Small intestine (tissue), 7 donors: ENCODE measurements at regions not wholly inside any gene's neighbourhood (a gene's known extent, or its start where the extent isn't known, plus 50 kb on each side); places are given as distances from the start of the nearest gene placed in this dataset.
A peak's percentile ranks its signal among the peaks of the same experiment; 100 is the strongest.

Experiments used
- DNase-seq, 2 donors: peaks; one replicate each; pipeline versions ENCODE4 v3.0.0 to v3.0.0-alpha.2; 2013
- FAIRE-seq: peaks from 2 replicates; lab custom pipeline; 2012; peaks lifted over from hg19 to GRCh38; lab: Jason Lieb, UNC
- H3K27ac ChIP-seq, 3 donors: one replicate each; pipeline ENCODE4 v1.5.1; 2013; ENCODE audit warnings: low read length in 2 of 3, mild to moderate bottlenecking in 2 of 3, control low read depth in 1 of 3, inconsistent platforms in 1 of 3, low read depth in 1 of 3, moderate library complexity in 1 of 3
- H3K27me3 ChIP-seq, 3 donors: one replicate each; pipeline ENCODE4 v1.6.1; 2013; ENCODE audit warnings: low read length in 3 of 3, inconsistent platforms in 1 of 3; ENCODE audit not compliant: control insufficient read depth in 3 of 3, insufficient read depth in 3 of 3
- H3K36me3 ChIP-seq, 3 donors: one replicate each; pipeline ENCODE4 v1.6.1; 2013; ENCODE audit warnings: low read length in 3 of 3, inconsistent platforms in 1 of 3, low read depth in 1 of 3, mild to moderate bottlenecking in 1 of 3, moderate library complexity in 1 of 3; ENCODE audit not compliant: control insufficient read depth in 3 of 3, insufficient read depth in 2 of 3
- H3K4me1 ChIP-seq, 3 donors: one replicate each; pipeline ENCODE4 v1.6.1; 2013; ENCODE audit warnings: low read length in 2 of 3, inconsistent platforms in 1 of 3, low read depth in 1 of 3, mild to moderate bottlenecking in 1 of 3, moderate library complexity in 1 of 3; ENCODE audit not compliant: control insufficient read depth in 3 of 3, insufficient read depth in 2 of 3
- H3K4me3 ChIP-seq, 3 donors: one replicate each; pipeline ENCODE4 v1.5.1; 2013; ENCODE audit warnings: low read length in 3 of 3, control low read depth in 1 of 3, inconsistent platforms in 1 of 3, low read depth in 1 of 3, mild to moderate bottlenecking in 1 of 3, moderate library complexity in 1 of 3
- H3K9me3 ChIP-seq, 2 donors: one replicate each; pipeline ENCODE4 v1.6.1; 2013; ENCODE audit warnings: low read depth in 1 of 2, low read length in 1 of 2; ENCODE audit not compliant: control insufficient read depth in 2 of 2, insufficient read depth in 1 of 2
- WGBS, 3 donors: extraction: QIAGEN DNeasy Blood & Tissue Kit; methylation state at CpG; one replicate each; pipeline ENCODE4 v1.1.7; 2013; 5-methylcytosine and 5-hydroxymethylcytosine counted together
- donor health status: healthy with polysubstance abuse.
- donor health status: control.
- donor health status: control.
- donor health status: Bipolar disorder and iron deficiency.
- donor health status: healthy.

- Histone ChIP-seq H3K4me1 (peaks cover 0 to 9% (median 0%) of the 10 kb centered on the region in 3 donors), H3K27me3 (peaks cover 19 to 54% (median 20%) of the 10 kb centered on the region in 3 donors), H3K36me3 (no peaks in the 10 kb centered on the region), H3K4me3 (no peak overlapping the region), H3K9me3 (no peaks in the 10 kb centered on the region), H3K27ac (no peak overlapping the region)
- no peak for FAIRE-seq
- DNase-seq = peak in 1 of 2 donors; percentile 29
- WGBS, 3 donors = 12 to 16% (median 13%) methylated on average over 43 to 68 of the region's 68 CpGs
These were observed 103.2 kb upstream of the DIO3 start for GRCh38 chr14:101457936-101458740.

- peaks cover 19 to 46% (median 20%) of the 10 kb centered on the region in 3 donors for H3K27me3 ChIP-seq
- H3K9me3 ChIP-seq = no peaks in the 10 kb centered on the region
- no peak overlapping the region for H3K4me3 ChIP-seq
These were observed 102.3 kb upstream of the DIO3 start for GRCh38 chr14:101458741-101459550.

GRCh38 chr14:101459551-101459900 lies 101.8 kb upstream of the DIO3 start:
- WGBS, 3 donors = 31 to 38% (median 34%) methylated on average over 14 of the region's 14 CpGs
- Histone ChIP-seq H3K9me3 (no peaks in the 10 kb centered on the region), H3K27me3 (peaks cover 19 to 41% (median 20%) of the 10 kb centered on the region in 3 donors), H3K27ac (no peak overlapping the region), H3K4me1 (peaks cover 0 to 18% (median 0%) of the 10 kb centered on the region in 3 donors), H3K36me3 (no peaks in the 10 kb centered on the region), H3K4me3 (no peak overlapping the region)
- FAIRE-seq (no peak), DNase-seq (no peak)

More at GRCh38 chr14:101458741-101459550, 102.3 kb upstream of the DIO3 start:
- peaks cover 0 to 17% (median 0%) of the 10 kb centered on the region in 3 donors for H3K4me1 ChIP-seq
- no peak overlapping the region for H3K27ac ChIP-seq
- FAIRE-seq (no peak), DNase-seq (peak in 1 of 2 donors; percentile 66)
- H3K36me3 ChIP-seq = no peaks in the 10 kb centered on the region
- 5 to 6% (median 6%) methylated on average over 46 to 92 of the region's 92 CpGs for WGBS, 3 donors

GRCh38 chr14:101460521-101460920 lies 100.8 kb upstream of the DIO3 start:
- H3K4me3 ChIP-seq = no peak overlapping the region
- H3K4me1 ChIP-seq = peaks cover 0 to 18% (median 0%) of the 10 kb centered on the region in 3 donors
- H3K27ac ChIP-seq = no peak overlapping the region
- 36 to 68% (median 40%) methylated on average over 6 of the region's 6 CpGs for WGBS, 3 donors
- DNase-seq (peak in 1 of 2 donors; percentile 47), FAIRE-seq (no peak)
- peaks cover 19 to 31% (median 20%) of the 10 kb centered on the region in 3 donors for H3K27me3 ChIP-seq
- no peaks in the 10 kb centered on the region for H3K36me3 ChIP-seq
- H3K9me3 ChIP-seq = no peaks in the 10 kb centered on the region

GRCh38 chr14:101460986-101461750 lies 100.1 kb upstream of the DIO3 start:
- peaks cover 0 to 18% (median 0%) of the 10 kb centered on the region in 3 donors for H3K4me1 ChIP-seq
- no peak for DNase-seq
- H3K36me3 ChIP-seq = no peaks in the 10 kb centered on the region
- no peaks in the 10 kb centered on the region for H3K9me3 ChIP-seq
- H3K4me3 ChIP-seq = no peak overlapping the region
- peaks cover 18 to 28% (median 20%) of the 10 kb centered on the region in 3 donors for H3K27me3 ChIP-seq
- FAIRE-seq = no peak
- 72 to 84% (median 79%) methylated on average over 12 of the region's 12 CpGs for WGBS, 3 donors
- no peak overlapping the region for H3K27ac ChIP-seq

- Histone ChIP-seq H3K27ac (no peak overlapping the region), H3K4me1 (peaks cover 0 to 18% (median 0%) of the 10 kb centered on the region in 3 donors), H3K4me3 (no peak overlapping the region), H3K36me3 (no peaks in the 10 kb centered on the region), H3K27me3 (peaks cover 16 to 21% (median 20%) of the 10 kb centered on the region in 3 donors), H3K9me3 (no peaks in the 10 kb centered on the region)
- 84 to 93% (median 93%) methylated on average over 8 of the region's 8 CpGs for WGBS, 3 donors
- FAIRE-seq (no peak), DNase-seq (no peak)
These were observed 99.4 kb upstream of the DIO3 start for GRCh38 chr14:101461891-101462290.

GRCh38 chr14:101462726-101463565 lies 98.3 kb upstream of the DIO3 start:
- H3K4me3 ChIP-seq = no peak overlapping the region
- 80 to 87% (median 80%) methylated on average over 15 of the region's 15 CpGs for WGBS, 3 donors
- H3K9me3 ChIP-seq = no peaks in the 10 kb centered on the region
- H3K36me3 ChIP-seq = no peaks in the 10 kb centered on the region
- peak overlapping the region in 1 of 3 donors; percentile 42 for H3K27ac ChIP-seq
- DNase-seq (peak in 1 of 2 donors; percentile 74), FAIRE-seq (no peak)
- peaks cover 0 to 18% (median 0%) of the 10 kb centered on the region in 3 donors for H3K4me1 ChIP-seq
- peaks cover 11 to 18% (median 16%) of the 10 kb centered on the region in 3 donors for H3K27me3 ChIP-seq
